K562 (cell line): ENCODE measurements at regions not wholly inside any gene's neighbourhood (a gene's known extent, or its start where the extent isn't known, plus 50 kb on each side); places are given as distances from the start of the nearest gene placed in this dataset.

Experiments
- ATAC-seq: fragments of 200-7000 bp; cut with Tn5 transposase; 3 replicates; pipeline ENCODE4 v1.9.1; 2020; ENCODE audit warnings: moderate library complexity
- BruUV-seq: library from RNA; stranded (reverse); fragments of 400-500 nt; replicated peaks from 2 replicates; lab custom pipeline; 2021; lab: Mats Ljungman, UMichigan
- CTCF ChIA-PET: fragments of 300-600 bp; formaldehyde crosslinking; extraction: SDS; loops from one replicate; lab custom pipeline; 2021; ENCODE audit warnings: low intra/inter-chr PET ratio; lab: Yijun Ruan, JAX
- POLR2A ChIA-PET: fragments of 300-600, 350-650 bp; sonication (Branson Sonifier 250); formaldehyde crosslinking; extraction: SDS; loops from one replicate; lab custom pipeline; 2021; ENCODE audit warnings: antibody characterized with exemption, inconsistent platforms; lab: Yijun Ruan, JAX
- DNase-seq, 4 experiments: peaks; one replicate each; pipeline versions ENCODE4 v3.0.0 to v3.0.0-alpha.2; 2011 to 2018; ENCODE audit warnings: low spot score in 3 of 4, mixed read lengths in 3 of 4; ENCODE audit errors: extremely low read depth in 1 of 4
- FAIRE-seq: peaks from 2 replicates; lab custom pipeline; 2011; peaks lifted over from hg19 to GRCh38; lab: Jason Lieb, UNC
- H2AFZ ChIP-seq: 2 replicates; pipeline ENCODE4 v1.6.0; 2011; ENCODE audit warnings: low read depth, low read length, control low read depth, inconsistent platforms
- H3K27ac ChIP-seq: fragments of 200-600 bp; 3 replicates; pipeline ENCODE4 v1.8.0; 2011; ENCODE audit warnings: low read depth, mild to moderate bottlenecking, control low read depth, inconsistent platforms, low read length, moderate library complexity, mixed read lengths; ENCODE audit errors: extremely low read depth
- H3K27me3 ChIP-seq, 2 experiments: fragments of 300-600 bp in 1 of 2; 2 replicates in 1 of 2; 3 replicates in 1 of 2; pipeline versions ENCODE4 v1.6.0 to v1.8.0; 2011; ENCODE audit warnings: inconsistent platforms in 2 of 2, low read length in 2 of 2, mild to moderate bottlenecking in 1 of 2, mixed read lengths in 1 of 2, moderate library complexity in 1 of 2; ENCODE audit not compliant: control insufficient read depth in 2 of 2, insufficient read depth in 2 of 2
- H3K36me3 ChIP-seq: fragments of 300-600 bp; 3 replicates; pipeline ENCODE4 v1.8.0; 2011; ENCODE audit warnings: mild to moderate bottlenecking, low read length, inconsistent platforms; ENCODE audit not compliant: control insufficient read depth, insufficient read depth
- H3K4me1 ChIP-seq, 2 experiments: fragments of 200-600 bp in 1 of 2; replicated peaks in 1 of 2; 2 replicates in 1 of 2; 3 replicates in 1 of 2; pipeline versions ENCODE4 v1.5.1 to v1.8.0; 2011; ENCODE audit warnings: inconsistent platforms in 2 of 2, low read length in 2 of 2, mild to moderate bottlenecking in 1 of 2, mixed read lengths in 1 of 2, moderate library complexity in 1 of 2; ENCODE audit not compliant: control insufficient read depth in 2 of 2, insufficient read depth in 2 of 2
- H3K4me2 ChIP-seq: 2 replicates; pipeline ENCODE4 v1.6.1; 2011; ENCODE audit warnings: low read length, control low read depth, inconsistent platforms, mixed read lengths; ENCODE audit not compliant: insufficient read depth
- H3K4me3 ChIP-seq: fragments of 200-600 bp; sonication (generic), shearing (Covaris generic); 2 replicates; pipeline ENCODE4 v1.5.1; 2016; ENCODE audit warnings: control low read depth, inconsistent platforms
- H3K79me2 ChIP-seq: fragments of 200-600 bp; 3 replicates; pipeline ENCODE4 v1.8.0; 2011; ENCODE audit warnings: low read length, inconsistent platforms; ENCODE audit not compliant: control insufficient read depth, insufficient read depth
- H3K9ac ChIP-seq, 2 experiments: 2 replicates each; pipeline versions ENCODE4 v1.6.0 to v1.6.1; 2011; ENCODE audit warnings: low read depth in 2 of 2, low read length in 2 of 2, control low read depth in 1 of 2, inconsistent platforms in 1 of 2, mild to moderate bottlenecking in 1 of 2, mixed read lengths in 1 of 2; ENCODE audit not compliant: insufficient read depth in 1 of 2
- H3K9me1 ChIP-seq: one replicate; pipeline ENCODE4 v1.6.0; 2011; ENCODE audit warnings: inconsistent platforms, mild to moderate bottlenecking, low read length, moderate library complexity; ENCODE audit not compliant: control insufficient read depth, insufficient read depth
- H3K9me3 ChIP-seq: replicated peaks from 2 replicates; pipeline ENCODE4 v1.5.1; 2011; ENCODE audit warnings: low read depth, low read length, inconsistent platforms; ENCODE audit not compliant: control insufficient read depth, insufficient read depth
- H4K20me1 ChIP-seq: replicated peaks from 2 replicates; pipeline ENCODE4 v1.6.1; 2011; ENCODE audit warnings: low read length, inconsistent platforms, mixed read lengths; ENCODE audit not compliant: control insufficient read depth, insufficient read depth
- BACH1 ChIP-seq: fragments of 200-800 bp; sonication (Bioruptor generic); IDR thresholded peaks from 2 replicates; pipeline ENCODE4 v1.6.1; 2016; ENCODE audit warnings: missing genetic modification characterization, missing compliant biosample characterization
- CC2D1A ChIP-seq: fragments of 450-650 bp; IDR thresholded peaks from 2 replicates; pipeline ENCODE4 v1.6.1; 2017; ENCODE audit warnings: mild to moderate bottlenecking
- FOXP1 ChIP-seq: sonication (generic); formaldehyde crosslinking; IDR thresholded peaks from 2 replicates; pipeline ENCODE4 v1.8.0; 2022; ENCODE audit warnings: mild to moderate bottlenecking, missing genetic modification reagents
- KLF16 ChIP-seq: IDR thresholded peaks from 2 replicates; pipeline ENCODE4 v1.6.1; 2016; ENCODE audit warnings: antibody characterized with exemption
- RBM15 ChIP-seq: fragments of 200-400 bp; formaldehyde crosslinking; IDR thresholded peaks from 2 replicates; pipeline ENCODE4 v1.6.1; 2018; ENCODE audit warnings: mild to moderate bottlenecking, low read length, moderate library complexity; ENCODE audit not compliant: insufficient read depth
- ZNF253 ChIP-seq: fragments of 250-450 bp; sonication (Bioruptor Pico); conservative IDR thresholded peaks from 2 replicates; pipeline ENCODE4 v1.6.1; 2021; ENCODE audit warnings: mild to moderate bottlenecking
- ZNF280A ChIP-seq: fragments of 450-650 bp; IDR thresholded peaks from 2 replicates; pipeline ENCODE4 v1.6.1; 2018; ENCODE audit warnings: mild to moderate bottlenecking, low read depth; ENCODE audit not compliant: partially characterized antibody
- ZNF561 ChIP-seq: fragments of 450-650 bp; formaldehyde crosslinking; conservative IDR thresholded peaks from 2 replicates; pipeline ENCODE4 v1.4.0; 2020; ENCODE audit warnings: mild to moderate bottlenecking, moderate library complexity
- ZNF696 ChIP-seq: fragments of 250-450 bp; sonication (Bioruptor Pico); conservative IDR thresholded peaks from 2 replicates; pipeline ENCODE4 v1.4.0; 2020; ENCODE audit warnings: mild to moderate bottlenecking, moderate library complexity
- WGBS: fragments of 100-300 bp; shearing (Covaris generic); methylation state at CpG from one replicate; pipeline ENCODE4 v1.1.6; 2016; ENCODE audit warnings: low coverage, mixed read lengths; ENCODE audit not compliant: insufficient coverage; ENCODE audit errors: missing lambda C conversion rate; 5-methylcytosine and 5-hydroxymethylcytosine counted together
- in situ Hi-C: fragments of 300-500 bp; cut with MboI; formaldehyde crosslinking; loops from 4 replicates; pipeline ENCODE4 v1.15.0; 2018; ENCODE audit warnings: inconsistent platforms, mixed read lengths
- intact Hi-C: fragments of 100-400 bp; cut with micrococcal nuclease; formaldehyde crosslinking; loops from 2 replicates; pipeline ENCODE4 v1.14.2; 2022
- TF ChIP-seq, protein P1 (sequence below): sonication (generic); formaldehyde crosslinking; IDR thresholded peaks from 2 replicates; pipeline ENCODE4 v1.8.0; 2022; ENCODE audit warnings: missing genetic modification reagents, mild to moderate bottlenecking, borderline replicate concordance
- TF ChIP-seq, protein P2 (sequence below): sonication (generic); formaldehyde crosslinking; IDR thresholded peaks from 2 replicates; pipeline ENCODE4 v1.8.1; 2023; ENCODE audit warnings: mild to moderate bottlenecking, missing genetic modification reagents
- TF ChIP-seq, protein P3 (sequence below): sonication (generic); formaldehyde crosslinking; IDR thresholded peaks from 2 replicates; pipeline ENCODE4 v1.5.0; 2020; ENCODE audit warnings: missing genetic modification reagents

GRCh38 chr10:43960477-43960876, 311.8 kb upstream of the ZNF32 start:
- TF ChIP-seq KLF16 (no peak), BACH1 (tag) (no peak), ZNF253 (no peak), ZNF280A (no peak), ZNF561 (CRISPR knock-in tag) (no peak), RBM15 (no peak), ZNF696 (CRISPR knock-in tag) (no peak), CC2D1A (no peak), FOXP1 (no peak)
- TF ChIP-seq, protein P1, sequence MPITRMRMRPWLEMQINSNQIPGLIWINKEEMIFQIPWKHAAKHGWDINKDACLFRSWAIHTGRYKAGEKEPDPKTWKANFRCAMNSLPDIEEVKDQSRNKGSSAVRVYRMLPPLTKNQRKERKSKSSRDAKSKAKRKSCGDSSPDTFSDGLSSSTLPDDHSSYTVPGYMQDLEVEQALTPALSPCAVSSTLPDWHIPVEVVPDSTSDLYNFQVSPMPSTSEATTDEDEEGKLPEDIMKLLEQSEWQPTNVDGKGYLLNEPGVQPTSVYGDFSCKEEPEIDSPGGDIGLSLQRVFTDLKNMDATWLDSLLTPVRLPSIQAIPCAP (CRISPR knock-in tag) = no peak
- TF ChIP-seq, protein P2, sequence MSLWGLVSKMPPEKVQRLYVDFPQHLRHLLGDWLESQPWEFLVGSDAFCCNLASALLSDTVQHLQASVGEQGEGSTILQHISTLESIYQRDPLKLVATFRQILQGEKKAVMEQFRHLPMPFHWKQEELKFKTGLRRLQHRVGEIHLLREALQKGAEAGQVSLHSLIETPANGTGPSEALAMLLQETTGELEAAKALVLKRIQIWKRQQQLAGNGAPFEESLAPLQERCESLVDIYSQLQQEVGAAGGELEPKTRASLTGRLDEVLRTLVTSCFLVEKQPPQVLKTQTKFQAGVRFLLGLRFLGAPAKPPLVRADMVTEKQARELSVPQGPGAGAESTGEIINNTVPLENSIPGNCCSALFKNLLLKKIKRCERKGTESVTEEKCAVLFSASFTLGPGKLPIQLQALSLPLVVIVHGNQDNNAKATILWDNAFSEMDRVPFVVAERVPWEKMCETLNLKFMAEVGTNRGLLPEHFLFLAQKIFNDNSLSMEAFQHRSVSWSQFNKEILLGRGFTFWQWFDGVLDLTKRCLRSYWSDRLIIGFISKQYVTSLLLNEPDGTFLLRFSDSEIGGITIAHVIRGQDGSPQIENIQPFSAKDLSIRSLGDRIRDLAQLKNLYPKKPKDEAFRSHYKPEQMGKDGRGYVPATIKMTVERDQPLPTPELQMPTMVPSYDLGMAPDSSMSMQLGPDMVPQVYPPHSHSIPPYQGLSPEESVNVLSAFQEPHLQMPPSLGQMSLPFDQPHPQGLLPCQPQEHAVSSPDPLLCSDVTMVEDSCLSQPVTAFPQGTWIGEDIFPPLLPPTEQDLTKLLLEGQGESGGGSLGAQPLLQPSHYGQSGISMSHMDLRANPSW (CRISPR knock-in tag) = no peak
- TF ChIP-seq, protein P3, sequence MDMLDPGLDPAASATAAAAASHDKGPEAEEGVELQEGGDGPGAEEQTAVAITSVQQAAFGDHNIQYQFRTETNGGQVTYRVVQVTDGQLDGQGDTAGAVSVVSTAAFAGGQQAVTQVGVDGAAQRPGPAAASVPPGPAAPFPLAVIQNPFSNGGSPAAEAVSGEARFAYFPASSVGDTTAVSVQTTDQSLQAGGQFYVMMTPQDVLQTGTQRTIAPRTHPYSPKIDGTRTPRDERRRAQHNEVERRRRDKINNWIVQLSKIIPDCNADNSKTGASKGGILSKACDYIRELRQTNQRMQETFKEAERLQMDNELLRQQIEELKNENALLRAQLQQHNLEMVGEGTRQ (CRISPR knock-in tag) = no peak
- ATAC-seq = no peak
- 0% methylated on average over 4 of the region's 4 CpGs for WGBS
- ChIA-PET POLR2A (no interaction called here), CTCF (no interaction called here)
- Histone ChIP-seq H3K27ac (no peak overlapping the region), H3K27me3 (peaks cover 7 to 26% of the 10 kb centered on the region in 2 experiments; a peak in 3 of 5 replicates), H3K9ac (no peak overlapping the region), H3K4me1 (no peaks in the 10 kb centered on the region), H3K4me2 (no peak overlapping the region), H3K79me2 (no peaks in the 10 kb centered on the region), H4K20me1 (no peaks in the 10 kb centered on the region; the same call in 1 of the 2 replicates), H2AFZ (no peak overlapping the region), H3K36me3 (no peaks in the 10 kb centered on the region), H3K4me3 (no peak overlapping the region), H3K9me3 (no peaks in the 10 kb centered on the region), H3K9me1 (no peaks in the 10 kb centered on the region)
- intact Hi-C loops (no loop called here), in situ Hi-C loops (no loop called here)
- no peak for DNase-seq
- no TSS peak for BruUV-seq
- no peak for FAIRE-seq
